HL-60 (cell line): ENCODE measurements at regions not wholly inside any gene's neighbourhood (a gene's known extent, or its start where the extent isn't known, plus 50 kb on each side); places are given as distances from the start of the nearest gene placed in this dataset.
"Not testable (repeated sequence)": the region's sequence is repeated elsewhere in the genome, so short reads cannot be mapped to it uniquely, and the experiment has no call there.

Experiments used
- DNase-seq, 2 experiments: peaks; one replicate each; pipeline ENCODE4 v3.0.0-alpha.2; 2010 to 2020; ENCODE audit warnings: low read depth in 1 of 2, low spot score in 1 of 2
- H3K27ac ChIP-seq: fragments of 250-450 bp; sonication (Bioruptor Pico); replicated peaks from 2 replicates; pipeline ENCODE4 v1.5.1; 2020; ENCODE audit warnings: mild to moderate bottlenecking, moderate library complexity
- H3K27me3 ChIP-seq: fragments of 250-450 bp; sonication (Bioruptor Pico); 2 replicates; pipeline ENCODE4 v1.5.1; 2021; ENCODE audit warnings: mild to moderate bottlenecking, moderate library complexity; ENCODE audit not compliant: insufficient read depth, poor library complexity, severe bottlenecking
- H3K4me3 ChIP-seq: replicated peaks from 2 replicates; pipeline ENCODE4 v1.5.1; 2011; ENCODE audit warnings: mild to moderate bottlenecking, control low read depth, low read length; ENCODE audit not compliant: insufficient read depth
- CTCF ChIP-seq: IDR thresholded peaks from one replicate; pipeline ENCODE4 v1.5.1; 2011; ENCODE audit warnings: low read length, control low read depth, inconsistent platforms; ENCODE audit not compliant: insufficient read depth
- GABPA ChIP-seq: IDR thresholded peaks from 2 replicates; pipeline ENCODE4 v1.6.1; 2012; ENCODE audit warnings: low read depth
- POLR2AphosphoS5 ChIP-seq: IDR thresholded peaks from 2 replicates; pipeline ENCODE4 v1.6.1; 2012; ENCODE audit warnings: low read depth
- SPI1 ChIP-seq: IDR thresholded peaks from 2 replicates; pipeline ENCODE4 v1.6.1; 2012; ENCODE audit warnings: low read depth, mild to moderate bottlenecking, borderline replicate concordance
- TF ChIP-seq, protein P1 (sequence below): IDR thresholded peaks from 2 replicates; pipeline ENCODE4 v1.6.1; 2012; ENCODE audit warnings: low read depth; ENCODE audit not compliant: insufficient replicate concordance

- H3K27ac ChIP-seq = no peak overlapping the region
- no peak for DNase-seq
- H3K27me3 ChIP-seq = no peaks in the 10 kb centered on the region
- TF ChIP-seq POLR2AphosphoS5 (no peak), SPI1 (no peak), CTCF (no peak), GABPA (no peak)
- TF ChIP-seq, protein P1, sequence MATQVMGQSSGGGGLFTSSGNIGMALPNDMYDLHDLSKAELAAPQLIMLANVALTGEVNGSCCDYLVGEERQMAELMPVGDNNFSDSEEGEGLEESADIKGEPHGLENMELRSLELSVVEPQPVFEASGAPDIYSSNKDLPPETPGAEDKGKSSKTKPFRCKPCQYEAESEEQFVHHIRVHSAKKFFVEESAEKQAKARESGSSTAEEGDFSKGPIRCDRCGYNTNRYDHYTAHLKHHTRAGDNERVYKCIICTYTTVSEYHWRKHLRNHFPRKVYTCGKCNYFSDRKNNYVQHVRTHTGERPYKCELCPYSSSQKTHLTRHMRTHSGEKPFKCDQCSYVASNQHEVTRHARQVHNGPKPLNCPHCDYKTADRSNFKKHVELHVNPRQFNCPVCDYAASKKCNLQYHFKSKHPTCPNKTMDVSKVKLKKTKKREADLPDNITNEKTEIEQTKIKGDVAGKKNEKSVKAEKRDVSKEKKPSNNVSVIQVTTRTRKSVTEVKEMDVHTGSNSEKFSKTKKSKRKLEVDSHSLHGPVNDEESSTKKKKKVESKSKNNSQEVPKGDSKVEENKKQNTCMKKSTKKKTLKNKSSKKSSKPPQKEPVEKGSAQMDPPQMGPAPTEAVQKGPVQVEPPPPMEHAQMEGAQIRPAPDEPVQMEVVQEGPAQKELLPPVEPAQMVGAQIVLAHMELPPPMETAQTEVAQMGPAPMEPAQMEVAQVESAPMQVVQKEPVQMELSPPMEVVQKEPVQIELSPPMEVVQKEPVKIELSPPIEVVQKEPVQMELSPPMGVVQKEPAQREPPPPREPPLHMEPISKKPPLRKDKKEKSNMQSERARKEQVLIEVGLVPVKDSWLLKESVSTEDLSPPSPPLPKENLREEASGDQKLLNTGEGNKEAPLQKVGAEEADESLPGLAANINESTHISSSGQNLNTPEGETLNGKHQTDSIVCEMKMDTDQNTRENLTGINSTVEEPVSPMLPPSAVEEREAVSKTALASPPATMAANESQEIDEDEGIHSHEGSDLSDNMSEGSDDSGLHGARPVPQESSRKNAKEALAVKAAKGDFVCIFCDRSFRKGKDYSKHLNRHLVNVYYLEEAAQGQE = no peak
- H3K4me3 ChIP-seq = no peak overlapping the region
Measured at GRCh38 chr10:105577865-105578607, 936.9 kb downstream of the SORCS3 start.

DNA sequence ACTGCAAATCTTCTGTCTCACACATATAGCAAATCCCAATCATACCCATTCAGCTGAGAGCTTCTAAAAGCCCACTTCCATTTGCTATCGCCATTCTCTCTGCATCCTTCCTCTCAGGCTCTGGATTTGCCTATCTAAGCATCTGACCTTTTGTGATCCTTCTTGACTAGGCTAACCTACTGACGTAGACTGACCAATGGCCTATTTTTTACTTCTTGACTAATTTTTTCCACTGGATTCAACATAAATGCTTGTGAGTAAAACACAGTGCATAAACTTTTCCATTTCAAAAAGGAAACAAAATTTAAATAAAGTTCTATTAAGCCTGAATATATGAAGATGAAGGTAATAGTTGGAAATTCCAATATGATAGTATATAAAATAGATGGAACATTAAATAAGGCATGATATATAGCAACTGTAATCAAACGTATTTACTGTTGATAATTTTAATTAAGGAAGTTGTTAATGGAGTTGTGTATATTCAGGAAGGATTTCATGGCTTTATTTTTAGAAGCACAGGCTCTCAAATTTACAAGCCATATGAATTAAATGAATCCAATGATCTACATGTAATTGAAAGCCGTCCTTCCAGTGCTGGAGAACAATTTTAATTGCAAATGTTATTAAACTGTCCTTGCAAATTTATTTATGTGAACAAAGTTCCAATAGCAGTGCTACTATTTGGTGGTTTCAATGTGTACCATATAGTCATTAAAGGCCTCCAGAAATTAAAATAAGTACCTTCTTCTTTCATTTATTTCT is 918.4 kb downstream of the SORCS3 start:
- no peak overlapping the region for H3K4me3 ChIP-seq
- DNase-seq = no peak
- TF ChIP-seq, protein P1 = no peak
- TF ChIP-seq SPI1 (no peak), POLR2AphosphoS5 (no peak), GABPA (no peak), CTCF (no peak)

GRCh38 chr10:105550453-105550852 is 909.4 kb downstream of the SORCS3 start:
- not testable (repeated sequence) for H3K27ac ChIP-seq, DNase-seq, H3K27me3 ChIP-seq, H3K4me3 ChIP-seq

More for the DNA sequence above, 918.4 kb downstream of the SORCS3 start:
- Histone ChIP-seq H3K27ac (no peak overlapping the region), H3K27me3 (no peaks in the 10 kb centered on the region)

GRCh38 chr10:105549731-105550130 is 908.6 kb downstream of the SORCS3 start:
- Histone ChIP-seq H3K27ac (no peak overlapping the region), H3K27me3 (no peaks in the 10 kb centered on the region), H3K4me3 (no peak overlapping the region)
- TF ChIP-seq CTCF (no peak), GABPA (no peak), POLR2AphosphoS5 (no peak), SPI1 (no peak)
- TF ChIP-seq, protein P1 = no peak
- DNase-seq = no peak
